SHP77 (cell line): ENCODE measurements at regions not wholly inside any gene's neighbourhood (a gene's known extent, or its start where the extent isn't known, plus 50 kb on each side); places are given as distances from the start of the nearest gene placed in this dataset.

ENCODE experiments used
- DNase-seq, 2 experiments: peaks; one replicate each; lab custom pipeline; 2025; lab: John Stamatoyannopoulos, UW

DNA sequence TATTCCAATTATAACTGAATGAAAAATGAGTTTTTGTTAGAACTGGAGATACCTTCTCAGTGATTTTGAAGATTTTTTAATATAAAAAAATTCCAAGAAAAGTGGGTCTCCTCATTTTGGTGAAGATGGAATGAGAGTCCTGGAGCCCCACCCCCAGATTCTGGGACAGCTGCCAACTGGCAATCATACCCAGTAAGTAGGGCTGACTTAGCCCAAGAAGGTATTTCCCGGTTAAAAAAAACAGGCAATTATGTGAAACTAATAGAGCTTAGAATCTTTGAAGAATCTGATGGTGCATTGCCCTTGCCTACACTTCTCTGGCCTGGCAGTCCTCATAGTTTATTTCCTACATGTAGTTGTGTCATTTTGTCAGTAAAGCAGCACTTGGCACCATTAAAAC lies 52.8 kb upstream of the VWDE start:
- peak in 1 of 2 experiments; percentile 16 for DNase-seq

GRCh38 chr7:12458520-12459131 lies 55.0 kb upstream of the VWDE start:
- DNase-seq, result peak; percentile 58 to 79

- no peak for DNase-seq
These were observed 64.2 kb upstream of the VWDE start for GRCh38 chr7:12467837-12468236.

DNA sequence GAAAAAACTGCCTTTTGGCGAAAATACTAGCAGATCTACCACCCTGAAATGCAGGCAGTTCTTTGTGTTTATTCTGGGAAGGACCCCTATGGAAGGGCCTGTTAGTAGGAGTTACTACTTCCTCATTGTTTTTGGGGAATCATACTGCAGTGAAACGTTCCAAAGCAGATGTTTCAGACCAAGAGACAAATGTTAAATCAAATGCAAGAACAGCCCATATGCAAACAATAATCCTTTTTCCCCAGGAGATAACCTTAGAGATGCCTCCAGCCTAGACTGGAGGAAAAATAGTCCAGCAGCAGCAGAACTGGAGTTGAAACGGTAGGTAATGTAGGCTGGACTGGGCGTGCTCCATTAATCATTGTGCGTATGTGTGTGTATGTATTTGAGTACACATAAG lies 65.9 kb upstream of the VWDE start:
- no peak for DNase-seq

- no peak for DNase-seq
These were observed 67.3 kb upstream of the VWDE start for GRCh38 chr7:12470930-12471329.

GRCh38 chr7:12474035-12474434 lies 70.4 kb upstream of the VWDE start:
- no peak for DNase-seq

DNA sequence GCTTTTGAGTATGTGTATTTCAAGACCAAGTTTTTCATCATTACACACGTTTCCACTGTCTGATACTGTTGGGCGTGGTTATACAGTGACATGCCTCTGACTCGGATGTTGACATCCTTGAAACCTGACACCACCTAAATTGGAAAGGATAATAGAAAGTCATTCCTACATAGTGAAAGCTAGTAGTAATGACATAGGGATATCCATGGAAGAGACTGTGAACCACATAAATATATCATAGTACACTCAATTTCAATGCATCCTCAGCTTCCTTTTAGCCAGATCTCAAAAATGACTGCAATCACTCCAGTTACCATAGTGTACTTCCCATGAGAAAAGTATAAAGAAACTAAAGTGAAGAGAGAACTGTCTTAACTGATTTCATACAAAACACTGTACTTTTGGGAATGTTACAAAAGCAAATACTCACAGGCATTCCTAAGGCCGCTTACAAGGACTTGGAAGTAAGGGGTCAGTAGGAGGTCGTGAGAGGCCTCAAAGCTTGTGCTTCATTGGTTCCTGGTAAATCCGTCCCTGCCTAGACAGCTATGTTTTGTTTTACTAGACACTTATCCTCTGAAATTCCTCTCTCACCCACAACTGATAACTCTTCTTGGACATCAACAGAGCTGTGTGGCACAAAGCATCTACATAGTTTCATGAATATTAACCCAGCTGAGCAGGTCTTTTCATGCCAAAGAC lies 71.8 kb upstream of the VWDE start:
- peak; percentile 51 to 60 for DNase-seq

DNA sequence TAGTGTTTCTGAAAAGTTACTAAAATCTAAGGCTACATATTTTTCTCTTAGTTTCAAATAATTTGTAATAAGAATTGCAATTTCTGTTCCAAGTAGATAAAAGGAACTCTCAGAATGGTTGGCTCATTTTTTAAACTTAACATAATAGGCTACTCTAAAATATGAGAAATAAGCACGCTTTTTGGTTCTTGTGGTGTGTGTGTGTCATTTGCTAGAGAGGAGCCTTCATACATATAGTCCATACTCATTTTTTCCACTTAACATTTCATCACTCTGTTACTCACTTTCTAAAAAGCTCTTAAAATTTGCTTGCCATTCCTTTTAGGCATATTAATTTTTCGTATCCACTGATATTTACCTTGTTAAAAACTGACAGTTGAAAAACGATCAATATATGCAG lies 74.0 kb upstream of the VWDE start:
- DNase-seq, result no peak

GRCh38 chr7:12481722-12482121 lies 78.1 kb upstream of the VWDE start:
- no peak for DNase-seq

GRCh38 chr7:12485845-12486244 lies 82.2 kb upstream of the VWDE start:
- no peak for DNase-seq

DNA sequence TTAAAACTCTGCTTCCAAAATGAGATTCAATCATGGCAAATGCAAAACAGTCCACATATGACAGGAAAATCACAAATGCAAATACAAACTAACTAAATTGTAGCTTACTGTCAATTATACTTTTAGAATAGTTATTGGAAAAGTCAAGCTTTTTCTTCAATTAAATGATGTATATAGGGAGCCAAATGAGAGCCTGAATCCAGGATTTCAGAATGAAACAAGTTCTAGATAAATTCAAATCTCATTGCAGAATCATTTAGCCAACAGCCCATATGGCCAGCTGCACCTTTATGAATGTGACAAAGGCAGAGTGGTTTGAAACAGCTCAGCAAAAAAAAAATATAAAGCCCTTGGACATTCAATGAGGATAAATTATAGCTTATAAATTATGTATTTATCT lies 82.2 kb upstream of the SCIN start:
- no peak for DNase-seq

- DNase-seq, result peak; percentile 76 to 78
These were observed 80.3 kb upstream of the SCIN start for GRCh38 chr7:12490107-12490688.

DNA sequence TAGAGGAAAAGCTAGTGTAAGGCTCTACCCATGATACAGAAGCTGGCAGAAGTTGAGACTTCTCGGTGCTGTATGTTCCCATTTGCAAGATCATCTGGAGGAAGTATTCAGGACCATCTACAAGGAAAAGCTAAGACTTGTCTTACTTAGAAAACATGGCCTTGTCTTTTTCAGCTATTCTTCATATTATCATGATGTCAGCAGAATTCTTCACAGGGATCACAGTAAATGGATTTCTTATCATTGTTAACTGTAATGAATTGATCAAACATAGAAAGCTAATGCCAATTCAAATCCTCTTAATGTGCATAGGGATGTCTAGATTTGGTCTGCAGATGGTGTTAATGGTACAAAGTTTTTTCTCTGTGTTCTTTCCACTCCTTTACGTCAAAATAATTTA lies 79.6 kb upstream of the SCIN start:
- DNase-seq, result no peak

DNA sequence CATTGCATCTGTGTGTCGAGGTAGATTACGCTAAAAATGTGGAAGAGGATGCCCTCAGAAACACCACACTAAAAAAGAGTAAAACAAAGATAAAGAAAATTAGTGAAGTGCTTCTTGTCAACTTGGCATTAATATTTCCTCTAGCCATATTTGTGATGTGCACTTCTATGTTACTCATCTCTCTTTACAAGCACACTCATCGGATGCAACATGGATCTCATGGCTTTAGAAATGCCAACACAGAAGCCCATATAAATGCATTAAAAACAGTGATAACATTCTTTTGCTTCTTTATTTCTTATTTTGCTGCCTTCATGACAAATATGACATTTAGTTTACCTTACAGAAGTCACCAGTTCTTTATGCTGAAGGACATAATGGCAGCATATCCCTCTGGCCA lies 79.0 kb upstream of the SCIN start:
- DNase-seq, result no peak

GRCh38 chr7:12493407-12493806 lies 77.1 kb upstream of the SCIN start:
- no peak for DNase-seq

- no peak for DNase-seq
These were observed 76.4 kb upstream of the SCIN start for GRCh38 chr7:12493863-12494686.

DNA sequence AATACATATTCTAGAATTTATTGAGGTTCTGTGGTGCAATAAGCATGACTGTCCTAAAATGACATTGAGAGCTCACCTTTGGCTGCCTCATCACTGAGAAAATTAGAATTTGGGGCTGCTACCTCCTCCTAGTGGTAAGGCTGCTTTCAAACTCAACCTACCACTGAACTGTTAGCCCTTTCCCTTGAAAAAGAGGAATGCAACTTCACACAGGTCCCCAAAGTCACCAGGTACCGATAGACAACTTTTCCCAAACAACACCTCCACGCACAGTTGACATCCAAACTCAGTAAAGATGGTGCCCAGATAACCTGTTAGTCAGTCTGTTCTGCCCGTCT lies 75.9 kb upstream of the SCIN start:
- no peak for DNase-seq

DNA sequence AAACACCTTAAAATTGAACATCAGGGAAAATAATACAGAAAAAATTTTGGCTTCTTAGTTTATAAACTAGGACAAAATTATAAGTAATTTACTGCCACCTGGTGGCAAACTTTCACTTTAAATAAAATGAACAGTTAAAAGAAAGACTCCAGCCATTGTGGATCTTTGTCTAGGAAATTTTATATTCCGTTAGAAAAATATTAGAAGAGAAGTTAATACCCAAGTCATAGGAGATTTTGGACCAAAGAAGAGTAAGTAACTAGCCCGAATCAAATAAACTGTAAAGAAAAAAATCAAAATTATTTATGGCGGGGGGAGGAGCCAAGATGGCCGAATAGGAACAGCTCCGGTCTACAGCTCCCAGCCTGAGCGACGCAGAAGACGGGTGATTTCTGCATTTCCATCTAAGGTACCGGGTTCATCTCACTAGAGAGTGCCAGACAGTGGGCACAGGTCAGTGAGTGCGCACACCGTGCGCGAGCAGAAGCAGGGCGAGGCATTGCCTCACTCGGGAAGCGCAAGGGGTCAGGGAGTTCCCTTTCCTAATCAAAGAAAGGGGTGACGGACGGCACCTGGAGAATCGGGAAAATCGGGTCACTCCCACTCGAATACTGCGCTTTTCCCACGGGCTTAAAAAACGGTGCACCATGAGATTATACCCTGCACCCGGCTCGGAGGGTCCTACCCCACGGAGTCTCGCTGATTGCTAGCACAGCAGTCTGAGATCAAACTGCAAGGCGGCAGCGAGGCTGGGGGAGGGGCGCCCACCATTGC lies 73.4 kb upstream of the SCIN start:
- DNase-seq, result peak; percentile 65 to 81

DNA sequence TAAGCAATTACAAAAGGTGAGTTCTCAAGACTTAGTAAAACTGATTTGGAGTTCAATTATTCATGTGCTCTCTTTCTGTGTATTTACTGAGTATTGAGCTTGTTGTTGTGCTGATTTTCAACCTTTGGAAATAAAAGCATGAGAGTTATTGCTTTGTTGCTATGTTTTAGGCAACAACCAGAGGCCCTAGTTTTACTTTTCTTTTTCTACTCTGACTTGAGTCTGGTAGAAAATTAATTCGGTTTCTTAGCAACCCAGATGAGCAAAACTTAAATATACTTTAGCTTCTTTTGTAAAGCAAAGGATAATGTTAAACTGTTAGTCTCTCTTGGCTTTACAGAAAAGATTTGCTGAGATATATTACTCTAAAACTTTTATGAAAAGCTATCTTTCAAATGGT lies 66.4 kb upstream of the SCIN start:
- DNase-seq, result no peak

GRCh38 chr7:12508005-12508404 lies 62.5 kb upstream of the SCIN start:
- DNase-seq, result no peak

DNA sequence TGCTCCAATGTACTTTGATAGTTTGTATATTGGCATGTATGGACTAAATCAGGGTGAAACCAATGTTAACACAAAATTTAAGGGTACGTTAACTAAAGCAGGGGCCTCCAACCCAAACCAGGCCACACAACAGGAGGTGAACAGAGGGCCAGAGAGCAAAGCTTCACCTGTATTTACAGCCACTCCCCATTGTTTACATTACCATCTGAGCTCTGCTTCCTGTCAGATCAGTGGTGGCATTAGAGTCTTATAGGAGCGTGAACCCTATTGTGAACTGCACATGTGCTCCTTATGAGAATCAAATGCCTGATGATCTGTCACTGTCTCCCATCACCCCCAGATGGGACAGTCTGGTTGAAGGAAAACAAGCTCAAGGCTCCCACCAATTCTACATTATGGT lies 62.0 kb upstream of the SCIN start:
- peak in 1 of 2 experiments; percentile 42 for DNase-seq

GRCh38 chr7:12517451-12517850 lies 53.1 kb upstream of the SCIN start:
- no peak for DNase-seq
